OCI-LY3 (cell line): ENCODE measurements at regions not wholly inside any gene's neighbourhood (a gene's known extent, or its start where the extent isn't known, plus 50 kb on each side); places are given as distances from the start of the nearest gene placed in this dataset.

Experiments used
- H2AFZ ChIP-seq: fragments of 200-600, 300-600 bp; shearing (Covaris generic); 2 replicates; pipeline ENCODE4 v1.6.0; 2014; ENCODE audit warnings: antibody characterized with exemption, low read depth, low read length
- H3K27ac ChIP-seq: fragments of 200-600, 300-600 bp; sonication (generic); 2 replicates; pipeline ENCODE4 v1.5.1; 2014; ENCODE audit warnings: mild to moderate bottlenecking, low read length, moderate library complexity, mixed read lengths
- H3K27me3 ChIP-seq: fragments of 200-600, 300-600 bp; sonication (generic); 2 replicates; pipeline ENCODE4 v1.6.1; 2014; ENCODE audit warnings: low read depth, low read length, mixed read lengths
- H3K36me3 ChIP-seq: fragments of 200-600, 300-600 bp; sonication (generic); replicated peaks from 2 replicates; pipeline ENCODE3; 2014; ENCODE audit warnings: low read depth, low read length, mixed read lengths
- H3K4me1 ChIP-seq: fragments of 300-600, 200-600 bp; sonication (generic); 2 replicates; pipeline ENCODE4 v1.6.1; 2014; ENCODE audit warnings: low read length, mixed read lengths
- H3K4me2 ChIP-seq: fragments of 200-600, 300-600 bp; sonication (generic); 2 replicates; pipeline ENCODE4 v1.6.1; 2014; ENCODE audit warnings: low read length, mixed read lengths
- H3K4me3 ChIP-seq: fragments of 300-600, 200-600 bp; sonication (generic); 2 replicates; pipeline ENCODE4 v1.5.1; 2014; ENCODE audit warnings: antibody characterized with exemption, mild to moderate bottlenecking, low read length, moderate library complexity
- H3K79me2 ChIP-seq: fragments of 300-600, 200-600 bp; shearing (Covaris generic); 2 replicates; pipeline ENCODE4 v1.6.1; 2014; ENCODE audit warnings: mild to moderate bottlenecking, low read length, mixed read lengths
- H3K9ac ChIP-seq: fragments of 300-600, 200-600 bp; shearing (Covaris generic); 2 replicates; pipeline ENCODE4 v1.6.0; 2014; ENCODE audit warnings: mild to moderate bottlenecking, low read length, moderate library complexity
- H3K9me3 ChIP-seq: fragments of 200-600, 300-600 bp; shearing (Covaris generic); 2 replicates; pipeline ENCODE4 v1.6.1; 2014; ENCODE audit warnings: low read length, mixed read lengths; ENCODE audit not compliant: insufficient read depth
- H4K20me1 ChIP-seq: fragments of 200-600, 300-600 bp; sonication (generic); 2 replicates; pipeline ENCODE4 v1.6.1; 2016; ENCODE audit warnings: low read length, mixed read lengths; ENCODE audit not compliant: insufficient read depth
- EZH2phosphoT487 ChIP-seq: fragments of 200-600 bp; shearing (Covaris generic); IDR thresholded peaks from 2 replicates; pipeline ENCODE4 v1.6.1; 2018; ENCODE audit warnings: antibody characterized with exemption, mixed run types, low read depth
- TF ChIP-seq, protein P1 (sequence below): fragments of 200-600, 300-600 bp; sonication (generic); IDR thresholded peaks from 2 replicates; pipeline ENCODE4 v1.5.1; 2014; ENCODE audit warnings: antibody characterized with exemption, low read length, low read depth

DNA sequence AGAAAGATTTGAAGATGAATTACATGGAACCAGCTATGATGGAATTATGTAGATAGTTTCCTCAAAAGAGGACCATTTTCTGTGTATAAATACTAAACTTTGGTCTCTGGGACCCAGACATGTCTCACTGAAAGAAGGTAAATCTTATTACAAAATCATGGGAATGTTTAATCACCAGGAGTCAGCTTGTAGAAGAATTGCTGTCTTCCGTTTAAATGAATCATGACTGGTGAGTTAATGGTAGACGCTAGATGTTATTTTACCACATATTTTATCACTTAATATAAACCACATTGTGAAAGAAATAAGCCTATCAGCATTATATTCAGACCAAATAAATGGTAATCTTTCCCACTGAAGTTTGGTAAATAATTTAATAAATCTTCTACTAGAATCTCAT is 322.3 kb upstream of the SUCLG2 start:
- Histone ChIP-seq H3K79me2 (no peaks in the 10 kb centered on the region), H3K4me2 (no peak overlapping the region), H2AFZ (no peak overlapping the region), H3K36me3 (no peaks in the 10 kb centered on the region), H3K27ac (no peak overlapping the region), H3K9me3 (no peaks in the 10 kb centered on the region), H4K20me1 (no peaks in the 10 kb centered on the region), H3K4me3 (no peak overlapping the region), H3K27me3 (0 out of 2 replicates have a peak, but pooled peaks cover 4% of the 10 kb centered on the region), H3K4me1 (no peaks in the 10 kb centered on the region), H3K9ac (no peak overlapping the region)
- TF ChIP-seq, protein P1, sequence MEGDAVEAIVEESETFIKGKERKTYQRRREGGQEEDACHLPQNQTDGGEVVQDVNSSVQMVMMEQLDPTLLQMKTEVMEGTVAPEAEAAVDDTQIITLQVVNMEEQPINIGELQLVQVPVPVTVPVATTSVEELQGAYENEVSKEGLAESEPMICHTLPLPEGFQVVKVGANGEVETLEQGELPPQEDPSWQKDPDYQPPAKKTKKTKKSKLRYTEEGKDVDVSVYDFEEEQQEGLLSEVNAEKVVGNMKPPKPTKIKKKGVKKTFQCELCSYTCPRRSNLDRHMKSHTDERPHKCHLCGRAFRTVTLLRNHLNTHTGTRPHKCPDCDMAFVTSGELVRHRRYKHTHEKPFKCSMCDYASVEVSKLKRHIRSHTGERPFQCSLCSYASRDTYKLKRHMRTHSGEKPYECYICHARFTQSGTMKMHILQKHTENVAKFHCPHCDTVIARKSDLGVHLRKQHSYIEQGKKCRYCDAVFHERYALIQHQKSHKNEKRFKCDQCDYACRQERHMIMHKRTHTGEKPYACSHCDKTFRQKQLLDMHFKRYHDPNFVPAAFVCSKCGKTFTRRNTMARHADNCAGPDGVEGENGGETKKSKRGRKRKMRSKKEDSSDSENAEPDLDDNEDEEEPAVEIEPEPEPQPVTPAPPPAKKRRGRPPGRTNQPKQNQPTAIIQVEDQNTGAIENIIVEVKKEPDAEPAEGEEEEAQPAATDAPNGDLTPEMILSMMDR = no peak
- no peak for TF ChIP-seq EZH2phosphoT487

DNA sequence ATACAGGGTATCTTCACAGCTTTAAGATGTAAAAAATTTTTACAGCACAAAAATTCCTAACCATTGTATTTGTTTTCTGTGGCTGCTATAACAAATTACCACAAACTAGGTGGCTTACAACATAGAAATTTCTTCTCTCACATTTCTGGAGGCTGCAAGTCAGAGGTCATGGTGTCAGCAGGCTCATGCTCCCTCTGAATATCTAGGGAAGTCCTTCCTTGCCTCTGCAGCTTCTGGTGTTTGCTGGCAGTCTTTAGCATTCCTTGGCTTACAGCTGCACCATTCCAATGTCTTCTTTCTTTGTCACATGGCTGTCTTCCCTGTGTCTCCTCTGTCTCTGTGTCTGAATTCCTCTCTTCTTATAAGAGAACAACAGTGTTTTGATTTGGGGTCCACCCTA is 310.2 kb upstream of the SUCLG2 start:
- no peaks in the 10 kb centered on the region for H3K27me3 ChIP-seq
- no peak overlapping the region for H2AFZ ChIP-seq
- H4K20me1 ChIP-seq = no peaks in the 10 kb centered on the region
- H3K27ac ChIP-seq = no peak overlapping the region
- no peaks in the 10 kb centered on the region for H3K36me3 ChIP-seq
- H3K4me3 ChIP-seq = no peak overlapping the region
- H3K9ac ChIP-seq = no peak overlapping the region
- TF ChIP-seq, protein P1 = no peak
- TF ChIP-seq EZH2phosphoT487 = no peak
- H3K4me1 ChIP-seq = no peaks in the 10 kb centered on the region
- H3K4me2 ChIP-seq = no peak overlapping the region
- no peaks in the 10 kb centered on the region for H3K79me2 ChIP-seq
- H3K9me3 ChIP-seq = no peaks in the 10 kb centered on the region

DNA sequence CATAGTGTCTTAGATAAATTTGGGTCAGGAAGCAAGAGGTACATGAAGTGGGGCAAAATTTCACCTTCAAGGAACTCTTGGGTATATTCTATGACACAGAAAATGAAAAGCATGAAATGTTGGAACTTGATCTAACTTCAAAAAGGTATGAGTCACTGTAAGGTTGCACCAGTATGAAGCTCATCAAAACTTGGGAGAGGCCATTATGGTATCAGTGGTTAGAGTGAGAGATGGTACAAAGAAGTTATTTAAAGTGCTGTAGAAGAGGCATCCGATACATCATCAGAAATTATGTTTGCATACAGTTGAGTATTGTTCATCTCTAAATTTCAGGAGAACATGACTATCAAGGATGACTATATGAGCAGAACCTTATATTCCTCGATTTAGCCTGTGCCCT is 302.9 kb upstream of the SUCLG2 start:
- H3K79me2 ChIP-seq = no peaks in the 10 kb centered on the region
- H3K4me2 ChIP-seq = no peak overlapping the region
- H3K27ac ChIP-seq = no peak overlapping the region
- no peak overlapping the region for H2AFZ ChIP-seq
- no peaks in the 10 kb centered on the region for H3K36me3 ChIP-seq
- no peak overlapping the region for H3K9ac ChIP-seq
- H3K27me3 ChIP-seq = no peaks in the 10 kb centered on the region
- no peaks in the 10 kb centered on the region for H3K9me3 ChIP-seq
- no peaks in the 10 kb centered on the region for H3K4me1 ChIP-seq
- no peak for TF ChIP-seq EZH2phosphoT487
- TF ChIP-seq, protein P1 = no peak
- no peaks in the 10 kb centered on the region for H4K20me1 ChIP-seq
- no peak overlapping the region for H3K4me3 ChIP-seq

- no peaks in the 10 kb centered on the region for H3K27me3 ChIP-seq
- no peaks in the 10 kb centered on the region for H3K9me3 ChIP-seq
- no peaks in the 10 kb centered on the region for H4K20me1 ChIP-seq
- H3K4me1 ChIP-seq = no peaks in the 10 kb centered on the region
- H3K79me2 ChIP-seq = no peaks in the 10 kb centered on the region
- no peak overlapping the region for H3K9ac ChIP-seq
- TF ChIP-seq EZH2phosphoT487 = no peak
- TF ChIP-seq, protein P1 = no peak
- no peak overlapping the region for H3K27ac ChIP-seq
- H3K36me3 ChIP-seq = no peaks in the 10 kb centered on the region
- H3K4me2 ChIP-seq = no peak overlapping the region
- H2AFZ ChIP-seq = no peak overlapping the region
- no peak overlapping the region for H3K4me3 ChIP-seq
These were observed 293.5 kb upstream of the SUCLG2 start for GRCh38 chr3:67947808-67948508.
